IPS DF 6.9 (cell line): ENCODE measurements at regions not wholly inside any gene's neighbourhood (a gene's known extent, or its start where the extent isn't known, plus 50 kb on each side); places are given as distances from the start of the nearest gene placed in this dataset.

Source experiments
- DNase-seq: peaks from one replicate; pipeline ENCODE4 v3.0.0-alpha.2; 2013; ENCODE audit warnings: low read depth, low spot score
- H3K27ac ChIP-seq: one replicate; pipeline ENCODE4 v1.5.1; 2013; ENCODE audit warnings: low read length, control low read depth
- H3K27me3 ChIP-seq: 2 replicates; pipeline ENCODE4 v1.6.1; 2013; ENCODE audit warnings: mild to moderate bottlenecking, low read length; ENCODE audit not compliant: control insufficient read depth, insufficient read depth
- H3K36me3 ChIP-seq: 2 replicates; pipeline ENCODE4 v1.6.1; 2013; ENCODE audit warnings: low read length; ENCODE audit not compliant: control insufficient read depth, insufficient read depth
- H3K4me1 ChIP-seq: 2 replicates; pipeline ENCODE4 v1.6.1; 2013; ENCODE audit warnings: low read length; ENCODE audit not compliant: control insufficient read depth, insufficient read depth
- H3K4me3 ChIP-seq: 2 replicates; pipeline ENCODE4 v1.5.1; 2013; ENCODE audit warnings: mild to moderate bottlenecking, low read length
- H3K9me3 ChIP-seq: 2 replicates; pipeline ENCODE4 v1.6.1; 2013; ENCODE audit warnings: low read length, inconsistent platforms; ENCODE audit not compliant: control insufficient read depth, insufficient read depth
- WGBS: extraction: QIAGEN DNeasy Blood & Tissue Kit; methylation state at CpG from one replicate; pipeline ENCODE4 v1.1.7; 2013; ENCODE audit warnings: mixed read lengths, missing lambda C conversion rate; ENCODE audit not compliant: insufficient read length, insufficient coverage; 5-methylcytosine and 5-hydroxymethylcytosine counted together

DNA sequence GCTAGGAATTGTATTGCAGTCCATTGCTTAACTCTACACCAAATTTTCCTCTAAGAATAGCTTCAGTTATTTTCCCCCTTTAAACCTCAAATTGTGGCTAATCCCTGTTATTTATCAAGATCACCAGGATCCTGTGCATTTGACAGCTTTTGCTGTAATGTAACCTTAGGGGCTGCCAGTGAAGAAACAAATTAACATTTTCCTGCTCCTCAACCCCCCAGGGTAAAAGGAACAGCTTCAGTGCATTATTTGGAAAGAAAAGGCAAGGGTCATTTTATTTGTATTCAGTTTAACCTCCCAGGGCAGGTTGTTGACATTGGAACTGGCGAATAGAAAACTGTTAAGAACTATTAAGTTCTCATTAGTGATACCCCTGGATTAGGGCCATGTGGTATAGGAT lies 57.0 kb downstream of the PCDH20 start:
- no peak overlapping the region for H3K4me3 ChIP-seq
- H3K4me1 ChIP-seq, result no peaks in the 10 kb centered on the region; the same call in 1 of the 2 replicates
- WGBS, result no CpG with 5 or more reads among the region's 1 CpG
- no peak for DNase-seq
- no peaks in the 10 kb centered on the region for H3K36me3 ChIP-seq
- H3K27ac ChIP-seq, result no peak overlapping the region
- no peaks in the 10 kb centered on the region for H3K9me3 ChIP-seq
- no peaks in the 10 kb centered on the region for H3K27me3 ChIP-seq

DNA sequence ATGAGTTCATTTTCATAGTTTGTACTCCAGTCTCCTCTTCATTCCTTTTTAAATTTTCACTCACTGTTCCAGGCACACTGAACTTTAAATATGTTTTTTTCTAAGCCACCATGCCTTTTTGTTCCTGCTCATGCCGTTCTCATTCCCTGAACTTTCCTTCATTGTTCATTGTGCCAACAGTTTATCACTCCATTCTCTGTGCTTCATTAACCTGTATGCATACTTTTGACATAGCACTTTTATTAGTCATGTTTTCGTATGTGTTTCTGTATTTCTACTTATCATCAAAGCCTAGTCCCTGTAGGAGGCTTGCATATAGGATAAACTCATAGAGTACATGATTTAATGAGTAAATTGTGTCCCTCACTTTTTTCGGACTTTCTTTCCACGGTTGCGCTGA lies 65.3 kb downstream of the PCDH20 start:
- Histone ChIP-seq H3K9me3 (no peaks in the 10 kb centered on the region), H3K27ac (no peak overlapping the region), H3K4me3 (no peak overlapping the region), H3K27me3 (no peaks in the 10 kb centered on the region), H3K4me1 (no peaks in the 10 kb centered on the region), H3K36me3 (no peaks in the 10 kb centered on the region)
- no peak for DNase-seq
- no CpG with 5 or more reads among the region's 5 CpGs for WGBS

DNA sequence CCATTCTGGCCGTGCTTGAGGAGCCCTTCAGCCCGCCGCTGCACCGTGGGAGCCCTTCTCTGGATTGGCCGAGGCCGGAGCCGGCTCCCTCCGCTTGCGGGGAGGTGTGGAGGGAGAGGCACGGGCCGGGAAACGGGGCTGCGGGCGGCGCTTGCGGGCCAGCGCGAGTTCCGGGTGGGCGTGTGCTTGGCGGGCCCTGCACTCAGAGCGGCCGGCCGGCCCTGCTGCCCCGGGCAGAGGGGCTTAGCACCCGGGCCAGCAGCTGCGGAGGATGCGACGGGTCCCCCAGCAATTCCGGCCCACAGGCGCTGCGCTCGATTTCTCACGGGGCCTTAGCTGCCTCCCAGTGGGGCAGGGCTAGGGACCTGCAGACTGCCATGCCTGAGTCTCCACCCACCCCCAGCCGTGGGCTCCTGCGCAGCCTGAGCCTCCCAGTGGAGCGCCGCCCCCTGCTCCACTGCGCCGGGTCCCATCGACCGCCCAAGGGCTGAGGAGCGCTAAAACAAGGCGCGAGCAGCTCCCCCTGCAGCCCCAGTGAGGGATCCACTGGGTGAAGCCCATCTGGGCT lies 76.5 kb downstream of the PCDH20 start:
- H3K4me3 ChIP-seq, result no peak overlapping the region
- DNase-seq, result no peak
- no peaks in the 10 kb centered on the region for H3K9me3 ChIP-seq
- no peak overlapping the region for H3K27ac ChIP-seq
- no peaks in the 10 kb centered on the region for H3K27me3 ChIP-seq
- no peaks in the 10 kb centered on the region for H3K36me3 ChIP-seq
- H3K4me1 ChIP-seq, result no peaks in the 10 kb centered on the region
- WGBS, result no CpG with 5 or more reads among the region's 45 CpGs

DNA sequence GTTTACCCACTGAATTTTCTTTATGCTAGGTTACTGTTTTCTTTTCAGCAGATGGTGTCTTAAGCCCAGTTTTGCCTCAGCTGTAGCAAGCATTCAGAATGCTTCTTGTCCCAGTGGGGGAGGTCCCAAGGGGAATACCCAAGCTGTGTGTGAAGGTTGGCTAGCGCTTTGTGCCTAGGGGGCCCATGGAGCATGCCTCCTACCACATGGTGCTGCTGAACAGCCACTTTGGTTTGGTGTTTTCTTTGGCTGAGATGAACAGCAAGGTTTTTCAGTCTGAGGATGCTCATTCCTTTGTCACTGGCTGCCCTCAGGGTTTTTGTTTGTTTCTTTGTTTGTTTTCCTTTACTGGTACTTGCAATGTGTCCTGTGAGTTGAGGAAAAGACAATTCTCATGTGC lies 99.0 kb downstream of the PCDH20 start:
- H3K27me3 ChIP-seq, result no peaks in the 10 kb centered on the region
- H3K4me3 ChIP-seq, result no peak overlapping the region
- H3K27ac ChIP-seq, result no peak overlapping the region
- WGBS, result no CpG with 5 or more reads among the region's 1 CpG
- H3K4me1 ChIP-seq, result no peaks in the 10 kb centered on the region
- H3K36me3 ChIP-seq, result no peaks in the 10 kb centered on the region
- no peak for DNase-seq
- H3K9me3 ChIP-seq, result no peaks in the 10 kb centered on the region

DNA sequence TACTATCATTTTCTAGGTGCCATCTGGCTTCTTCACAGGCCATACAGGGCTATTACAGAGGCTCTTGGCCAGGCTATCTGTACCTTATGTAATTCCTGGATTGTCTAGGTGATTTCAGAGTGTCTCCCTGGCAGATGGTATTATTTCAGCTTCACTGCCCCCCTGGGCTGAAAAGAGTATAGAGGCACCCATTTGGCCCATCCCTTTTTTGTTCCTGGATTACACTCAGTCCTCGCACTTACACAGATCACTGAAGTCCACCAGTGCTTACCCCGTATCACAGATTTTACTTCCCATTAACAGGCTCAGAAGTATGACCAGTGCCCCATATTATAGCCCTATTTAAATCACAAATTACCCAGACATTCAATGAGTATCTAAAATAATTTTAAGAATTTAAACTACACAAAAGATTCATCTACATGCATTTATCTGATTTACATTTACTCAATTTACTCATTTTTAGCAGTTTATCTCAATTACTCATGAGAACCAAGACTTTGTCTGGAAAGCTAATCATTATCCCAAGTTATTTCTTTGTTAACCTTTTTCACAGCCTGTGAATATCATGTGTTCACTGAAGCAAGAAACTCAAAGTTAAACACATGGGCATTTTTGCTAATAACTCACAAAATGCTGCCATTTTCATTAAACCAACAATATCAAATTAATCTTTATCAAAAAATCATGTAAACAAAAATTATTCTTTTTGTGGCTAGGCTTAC lies 121.0 kb downstream of the PCDH20 start:
- no peaks in the 10 kb centered on the region for H3K27me3 ChIP-seq
- H3K4me3 ChIP-seq, result no peak overlapping the region
- H3K27ac ChIP-seq, result no peak overlapping the region
- no peaks in the 10 kb centered on the region for H3K9me3 ChIP-seq
- H3K4me1 ChIP-seq, result no peaks in the 10 kb centered on the region
- WGBS, result no CpG with 5 or more reads among the region's 2 CpGs
- DNase-seq, result no peak
- H3K36me3 ChIP-seq, result no peaks in the 10 kb centered on the region

DNA sequence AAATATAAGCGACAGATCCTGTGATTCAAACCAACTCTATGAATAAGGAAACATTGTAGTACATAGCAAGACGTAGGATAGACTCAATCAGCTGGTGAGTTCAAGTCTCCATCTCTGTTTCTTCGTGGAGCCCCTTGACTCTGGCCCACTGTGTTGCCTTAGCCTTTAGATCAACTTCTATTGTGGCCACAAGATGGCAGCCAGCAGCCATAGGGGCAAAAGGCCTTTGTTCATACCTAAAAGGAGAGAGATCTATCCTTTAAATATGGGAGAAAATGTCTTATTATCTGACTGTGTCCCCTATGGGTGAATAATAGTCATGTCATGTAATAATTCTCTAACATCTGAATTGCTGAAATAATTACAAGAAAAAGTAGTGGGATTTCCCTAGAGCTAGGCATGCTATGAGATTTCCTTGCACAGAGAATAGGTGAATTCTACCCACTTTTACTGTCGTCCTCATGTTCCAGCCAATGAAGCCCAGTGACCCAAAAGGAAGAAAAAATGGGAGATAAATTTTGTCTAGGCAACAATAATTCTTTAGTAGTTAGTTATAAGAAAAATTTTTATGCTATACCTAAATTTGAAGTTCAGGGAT lies 129.4 kb downstream of the PCDH20 start:
- no peak overlapping the region for H3K4me3 ChIP-seq
- no peaks in the 10 kb centered on the region for H3K27me3 ChIP-seq
- no CpG with 5 or more reads among the region's 4 CpGs for WGBS
- no peaks in the 10 kb centered on the region for H3K36me3 ChIP-seq
- H3K27ac ChIP-seq, result no peak overlapping the region
- no peaks in the 10 kb centered on the region for H3K4me1 ChIP-seq
- H3K9me3 ChIP-seq, result no peaks in the 10 kb centered on the region
- DNase-seq, result peak; percentile 29

DNA sequence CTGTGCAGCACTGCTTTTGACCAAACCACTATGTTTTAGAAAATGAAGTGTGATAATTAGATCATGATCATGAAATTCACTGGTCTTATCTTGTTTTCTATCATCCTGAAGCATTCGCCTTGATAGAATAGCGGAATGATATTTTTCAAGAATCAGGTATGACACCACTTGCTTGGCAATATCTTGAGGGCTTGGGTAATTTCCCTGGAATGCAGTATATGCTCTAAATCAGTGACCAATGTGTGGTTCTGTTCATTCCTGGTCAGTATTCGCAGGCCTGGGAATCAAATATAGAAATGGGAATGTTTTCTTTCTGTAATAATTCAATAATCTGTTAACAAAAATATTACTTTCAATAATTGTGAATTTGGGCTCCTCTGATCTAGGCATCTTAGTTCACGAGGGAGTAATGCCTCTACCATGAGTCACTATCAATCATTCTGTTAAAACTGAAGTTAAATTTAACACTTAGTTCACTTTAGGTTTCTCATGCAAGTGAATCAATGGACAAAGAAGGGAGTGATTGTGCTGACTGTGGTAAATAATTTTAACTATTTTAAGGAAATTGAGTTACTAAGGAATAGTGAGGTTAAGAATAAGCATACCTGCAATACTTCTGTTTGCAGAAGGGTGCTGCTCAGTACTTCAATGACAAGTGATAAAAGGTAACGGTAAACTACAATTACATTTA lies 137.9 kb downstream of the PCDH20 start:
- DNase-seq, result no peak
- no peaks in the 10 kb centered on the region for H3K36me3 ChIP-seq
- no CpG with 5 or more reads among the region's 5 CpGs for WGBS
- H3K4me3 ChIP-seq, result no peak overlapping the region
- H3K9me3 ChIP-seq, result no peaks in the 10 kb centered on the region
- H3K27me3 ChIP-seq, result no peaks in the 10 kb centered on the region
- H3K4me1 ChIP-seq, result no peaks in the 10 kb centered on the region
- no peak overlapping the region for H3K27ac ChIP-seq

DNA sequence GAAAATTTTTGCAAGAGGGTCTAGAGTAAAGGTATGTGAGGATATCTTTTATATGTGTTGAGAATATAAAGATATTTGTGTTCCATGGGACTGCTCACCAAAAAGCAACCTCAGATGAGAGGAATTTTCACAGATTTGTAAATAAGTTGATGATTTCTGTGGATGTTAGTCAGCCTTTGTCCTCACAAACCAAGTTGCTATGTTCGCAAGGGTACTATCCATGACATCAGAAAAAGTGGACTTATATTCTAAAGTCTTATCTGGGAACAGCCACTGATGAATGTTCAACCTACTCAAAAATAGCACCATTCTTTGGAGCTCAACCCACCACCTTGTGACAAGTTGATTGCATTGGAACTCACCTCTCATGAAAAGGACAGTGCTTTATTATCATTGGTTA lies 138.6 kb downstream of the PCDH20 start:
- Histone ChIP-seq H3K36me3 (no peaks in the 10 kb centered on the region), H3K4me3 (no peak overlapping the region), H3K27me3 (no peaks in the 10 kb centered on the region), H3K4me1 (no peaks in the 10 kb centered on the region), H3K9me3 (no peaks in the 10 kb centered on the region), H3K27ac (no peak overlapping the region)
- no CpG with 5 or more reads among the region's 1 CpG for WGBS
- no peak for DNase-seq

DNA sequence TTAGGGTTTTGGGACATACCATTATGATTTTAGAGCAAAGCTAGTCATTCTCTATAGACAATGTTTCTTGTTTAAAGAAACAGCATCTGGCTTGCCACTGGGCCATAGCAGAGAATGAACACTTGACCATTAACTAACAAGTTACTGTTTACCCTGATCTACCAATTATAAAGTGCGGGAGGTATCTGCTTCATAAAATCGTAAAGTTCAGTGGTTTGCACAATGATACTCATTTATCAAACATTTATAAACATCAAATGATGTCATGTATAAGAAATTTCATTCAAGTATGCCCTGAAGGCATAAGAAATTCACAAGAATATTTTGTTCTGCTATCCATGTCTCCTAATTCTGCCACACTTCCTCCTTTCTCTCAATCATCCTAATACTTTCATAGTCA lies 139.2 kb downstream of the PCDH20 start:
- WGBS, result no CpG with 5 or more reads among the region's 2 CpGs
- no peaks in the 10 kb centered on the region for H3K36me3 ChIP-seq
- no peaks in the 10 kb centered on the region for H3K4me1 ChIP-seq
- no peaks in the 10 kb centered on the region for H3K9me3 ChIP-seq
- no peak overlapping the region for H3K27ac ChIP-seq
- no peak overlapping the region for H3K4me3 ChIP-seq
- no peak for DNase-seq
- no peaks in the 10 kb centered on the region for H3K27me3 ChIP-seq

DNA sequence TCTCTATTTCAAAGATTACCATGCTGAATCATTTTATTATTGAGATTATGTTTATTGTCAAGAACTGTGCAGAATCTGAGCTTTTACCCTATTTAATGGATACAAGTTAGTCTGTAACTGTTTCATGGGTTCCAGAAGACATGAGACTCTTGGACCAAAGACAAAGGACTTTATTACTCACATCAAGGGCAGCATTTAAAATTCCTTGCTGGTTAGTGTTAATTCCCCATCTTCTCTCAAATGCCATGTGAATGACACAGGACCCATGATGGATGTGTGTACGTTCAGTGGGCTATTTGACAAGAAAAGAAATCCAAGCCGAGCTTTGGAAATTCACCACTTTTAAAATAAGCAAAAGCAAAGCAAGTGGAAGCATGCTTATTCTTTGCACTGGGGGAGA lies 139.9 kb downstream of the PCDH20 start:
- Histone ChIP-seq H3K4me1 (no peaks in the 10 kb centered on the region), H3K27me3 (no peaks in the 10 kb centered on the region), H3K36me3 (no peaks in the 10 kb centered on the region), H3K9me3 (no peaks in the 10 kb centered on the region), H3K27ac (no peak overlapping the region), H3K4me3 (no peak overlapping the region)
- no CpG with 5 or more reads among the region's 2 CpGs for WGBS
- no peak for DNase-seq
